Glomerular visceral epithelial cell (primary cell): ENCODE measurements at regions not wholly inside any gene's neighbourhood (a gene's known extent, or its start where the extent isn't known, plus 50 kb on each side); places are given as distances from the start of the nearest gene placed in this dataset.
A peak's percentile ranks its signal among the peaks of the same experiment; 100 is the strongest.
"Not testable (repeated sequence)": the region's sequence is repeated elsewhere in the genome, so short reads cannot be mapped to it uniquely, and the experiment has no call there.

Source experiments
- DNase-seq: peaks from one replicate; pipeline ENCODE4 v3.0.0-alpha.2; 2016; ENCODE audit errors: extremely low spot score

DNA sequence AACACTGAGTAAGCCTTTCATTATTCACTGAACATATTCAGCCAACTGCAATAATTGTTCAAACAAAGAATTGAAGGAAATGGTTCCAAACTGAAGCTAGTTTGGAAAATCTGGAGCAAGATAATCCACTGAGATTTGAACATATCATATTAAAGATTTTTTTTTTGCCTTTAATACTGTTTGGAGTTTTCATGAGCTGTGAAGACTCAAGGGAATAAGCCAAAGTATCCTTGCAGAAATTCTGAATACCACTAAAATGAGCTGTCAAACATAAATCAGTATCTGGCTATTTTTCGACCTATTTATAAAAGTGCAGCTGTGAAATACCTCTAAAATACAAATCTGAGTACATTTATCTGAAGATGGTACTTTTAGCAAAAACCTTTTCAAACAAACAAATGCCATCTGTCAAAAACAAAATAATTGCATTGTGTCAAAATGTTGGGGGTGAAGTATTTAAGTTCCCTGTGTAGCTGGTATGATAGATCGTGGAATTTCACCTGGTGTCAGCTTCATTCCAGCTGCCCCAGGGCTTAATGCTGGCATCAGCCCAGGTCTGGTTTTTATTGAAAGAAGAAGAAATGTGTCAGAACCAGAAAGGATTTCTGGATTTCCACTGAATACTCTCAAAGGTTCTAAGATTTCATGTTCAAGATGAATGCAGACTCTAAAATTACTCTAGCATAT, 149.0 kb upstream of the GRAMD2B start:
- DNase-seq: no peak

GRCh38 chr5:126274763-126275125, 148.5 kb upstream of the GRAMD2B start:
- DNase-seq: no peak

- DNase-seq: no peak
These were observed 145.4 kb upstream of the GRAMD2B start for GRCh38 chr5:126277762-126278161.

GRCh38 chr5:126280343-126280742, 142.9 kb upstream of the GRAMD2B start:
- no peak for DNase-seq

- DNase-seq: no peak
These were observed 142.4 kb upstream of the GRAMD2B start for GRCh38 chr5:126280846-126281245.

DNA sequence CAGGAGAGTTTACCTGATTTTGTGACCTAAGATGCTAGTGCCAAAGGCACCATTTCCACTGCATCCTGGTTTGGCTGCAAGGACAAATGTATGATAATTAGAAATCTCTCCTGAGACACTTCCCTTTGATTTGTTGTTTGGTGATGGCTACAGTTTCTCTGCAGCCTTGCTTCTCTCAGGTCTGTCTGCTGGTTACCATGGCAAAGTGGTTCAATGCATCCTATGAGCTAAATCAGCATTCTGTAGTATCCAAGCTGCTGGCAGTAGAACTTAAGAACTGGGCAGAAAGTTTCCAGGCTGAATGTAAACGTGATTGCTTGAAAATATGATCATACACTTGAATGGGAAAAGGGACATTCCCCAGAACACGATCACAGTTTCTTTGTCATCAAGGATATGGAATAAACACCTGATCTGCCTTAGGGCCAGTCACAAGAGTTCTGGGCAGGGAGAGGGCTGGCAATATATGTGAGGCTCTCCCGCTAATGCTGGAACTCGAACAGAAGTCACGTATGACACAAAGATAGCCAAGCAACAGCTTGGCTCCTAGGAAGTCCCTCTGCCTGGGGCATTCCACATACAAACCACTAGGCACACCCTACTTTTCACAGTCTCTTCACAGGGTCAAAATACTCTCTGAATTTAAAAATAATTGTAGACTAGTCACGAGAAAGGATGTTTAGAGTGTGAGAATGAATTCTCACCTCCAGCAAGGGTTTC, 138.1 kb upstream of the GRAMD2B start:
- no peak for DNase-seq

GRCh38 chr5:126296121-126296520, 127.1 kb upstream of the GRAMD2B start:
- DNase-seq: not testable (repeated sequence)

DNA sequence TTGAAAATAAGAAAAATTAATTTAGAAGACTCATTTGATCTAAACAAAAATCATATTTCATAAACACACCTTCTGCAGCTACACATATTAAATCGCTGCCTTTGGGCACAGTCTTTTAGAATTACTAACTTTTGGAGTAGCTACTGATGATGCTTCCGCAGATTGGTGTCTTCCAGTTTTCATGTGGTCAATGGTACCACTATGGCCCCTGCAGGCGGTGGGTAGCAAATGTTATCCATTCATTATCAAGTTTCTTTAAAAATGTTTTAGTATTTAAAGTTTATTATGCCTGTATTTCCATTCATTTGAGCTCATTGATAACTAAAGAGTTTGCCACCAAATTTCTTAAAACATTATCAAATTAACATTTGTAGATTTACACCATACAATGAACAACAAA, 122.9 kb upstream of the GRAMD2B start:
- no peak for DNase-seq

GRCh38 chr5:126301056-126301455, 122.2 kb upstream of the GRAMD2B start:
- DNase-seq: no peak

DNA sequence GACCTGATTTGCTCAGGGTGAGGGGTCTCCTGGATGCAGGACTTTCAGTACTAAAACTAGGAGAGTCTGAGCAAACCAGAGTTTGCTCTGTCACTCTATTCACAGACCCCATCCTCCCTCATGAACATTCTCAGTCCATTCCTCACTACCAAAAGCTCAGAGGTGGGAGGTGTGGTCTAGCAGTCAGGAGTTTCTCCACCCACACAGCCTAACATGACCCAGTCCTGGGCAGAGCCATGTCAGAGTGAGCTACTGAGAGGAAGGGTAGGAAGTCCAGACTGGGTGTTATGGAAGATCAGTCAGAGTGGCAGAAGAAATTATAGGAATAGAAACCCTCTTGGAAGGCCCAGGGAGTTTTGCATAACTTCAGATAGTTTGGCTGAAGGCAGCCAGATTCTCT, 113.3 kb upstream of the GRAMD2B start:
- DNase-seq: no peak

GRCh38 chr5:126311766-126312165, 111.4 kb upstream of the GRAMD2B start:
- DNase-seq: no peak

GRCh38 chr5:126315341-126315740, 107.9 kb upstream of the GRAMD2B start:
- no peak for DNase-seq

GRCh38 chr5:126332326-126332725, 90.9 kb upstream of the GRAMD2B start:
- DNase-seq: no peak

DNA sequence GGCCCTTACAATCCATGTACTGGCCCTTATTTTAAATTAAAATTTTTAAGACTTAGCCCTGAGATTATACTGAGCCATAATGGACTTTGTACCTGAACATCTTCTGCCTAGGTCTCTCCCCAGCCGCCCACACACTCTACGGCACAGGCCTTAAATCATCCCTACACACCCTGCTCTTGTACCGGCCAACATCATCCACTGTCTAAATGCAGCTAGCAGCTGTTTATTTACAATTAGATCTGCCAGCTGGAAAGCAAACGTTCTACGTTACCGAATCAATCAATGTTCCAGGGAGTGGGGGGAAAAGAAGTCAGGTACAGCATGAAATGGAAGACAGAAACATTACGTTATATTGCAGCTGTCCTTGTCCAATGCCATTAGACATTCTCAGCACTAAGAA, 88.4 kb upstream of the GRAMD2B start:
- no peak for DNase-seq

- no peak for DNase-seq
These were observed 87.3 kb upstream of the GRAMD2B start for GRCh38 chr5:126335886-126336285.

- no peak for DNase-seq
These were observed 84.6 kb upstream of the GRAMD2B start for GRCh38 chr5:126338635-126339034.

GRCh38 chr5:126339215-126339805, 83.9 kb upstream of the GRAMD2B start:
- peak; percentile 76 for DNase-seq

DNA sequence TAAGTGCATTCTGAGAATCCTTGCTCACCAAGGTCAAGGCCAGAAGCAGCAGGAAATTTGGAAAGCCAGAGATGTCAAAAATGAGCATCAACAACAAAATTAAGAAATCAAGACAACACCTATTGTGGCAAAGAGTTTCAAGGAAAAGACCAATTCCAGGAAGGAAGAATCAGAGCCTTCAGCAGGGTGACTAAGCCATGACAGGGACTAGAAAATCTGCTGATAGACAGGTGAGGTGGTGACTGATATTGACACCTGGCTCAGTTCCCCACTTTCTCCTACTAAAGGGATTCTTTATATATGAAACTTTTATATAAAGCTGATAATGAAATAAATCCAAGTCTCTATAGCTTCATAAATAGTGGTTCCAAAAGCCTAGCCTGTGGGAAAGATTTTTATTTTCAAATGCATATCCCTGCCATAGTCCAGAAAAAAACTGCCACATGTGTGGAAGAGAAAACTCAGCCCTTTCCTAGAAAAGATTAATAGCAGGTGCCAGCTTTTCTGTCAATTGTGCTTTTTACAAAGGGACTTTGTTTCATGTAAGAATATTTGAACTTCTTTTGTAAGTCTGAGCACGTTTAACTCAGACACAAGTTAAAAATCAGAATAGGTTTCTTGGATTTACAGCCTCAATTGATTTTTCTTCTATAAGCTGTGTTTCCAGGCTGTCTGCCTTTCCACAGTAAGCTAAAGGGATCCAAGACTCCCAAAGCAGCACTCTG, 81.1 kb upstream of the GRAMD2B start:
- no peak for DNase-seq

DNA sequence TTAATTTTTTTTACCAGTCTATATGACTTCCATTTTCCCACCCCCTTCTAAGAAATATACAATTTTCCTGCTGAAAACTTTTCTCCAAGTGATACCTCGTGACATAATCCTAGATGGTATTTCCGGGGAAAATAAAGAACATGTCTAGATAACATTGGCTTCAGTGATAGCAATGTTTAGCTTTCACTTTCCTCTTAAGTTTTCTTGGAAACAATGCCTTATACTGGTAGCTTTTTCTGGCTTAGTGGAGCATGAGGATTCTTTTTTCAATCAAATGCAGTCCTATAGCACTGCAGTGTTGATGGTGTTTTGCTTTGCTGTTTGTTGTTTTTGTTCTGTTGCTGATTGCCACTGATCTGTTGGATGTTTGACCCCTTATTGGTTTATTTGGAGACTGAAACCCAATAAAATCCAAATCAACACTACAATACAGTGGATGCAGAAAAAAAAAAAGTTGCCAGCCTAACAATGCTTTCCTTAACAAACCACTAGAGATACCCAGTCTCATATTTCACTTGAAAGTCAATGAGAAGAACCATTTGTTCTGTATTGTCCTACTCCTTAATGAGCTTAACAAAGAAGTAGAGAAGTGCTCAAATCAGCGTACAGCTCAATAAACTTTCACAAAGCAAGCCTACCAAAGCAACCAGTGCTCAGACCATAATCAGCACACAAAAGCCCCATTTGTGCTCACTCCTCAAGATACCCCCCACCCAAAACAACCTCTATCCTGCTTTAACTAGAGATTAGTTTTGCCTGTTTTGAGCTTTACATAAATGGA, 74.2 kb upstream of the GRAMD2B start:
- no peak for DNase-seq

- peak; percentile 52 for DNase-seq
These were observed 72.1 kb upstream of the GRAMD2B start for GRCh38 chr5:126351153-126351552.

DNA sequence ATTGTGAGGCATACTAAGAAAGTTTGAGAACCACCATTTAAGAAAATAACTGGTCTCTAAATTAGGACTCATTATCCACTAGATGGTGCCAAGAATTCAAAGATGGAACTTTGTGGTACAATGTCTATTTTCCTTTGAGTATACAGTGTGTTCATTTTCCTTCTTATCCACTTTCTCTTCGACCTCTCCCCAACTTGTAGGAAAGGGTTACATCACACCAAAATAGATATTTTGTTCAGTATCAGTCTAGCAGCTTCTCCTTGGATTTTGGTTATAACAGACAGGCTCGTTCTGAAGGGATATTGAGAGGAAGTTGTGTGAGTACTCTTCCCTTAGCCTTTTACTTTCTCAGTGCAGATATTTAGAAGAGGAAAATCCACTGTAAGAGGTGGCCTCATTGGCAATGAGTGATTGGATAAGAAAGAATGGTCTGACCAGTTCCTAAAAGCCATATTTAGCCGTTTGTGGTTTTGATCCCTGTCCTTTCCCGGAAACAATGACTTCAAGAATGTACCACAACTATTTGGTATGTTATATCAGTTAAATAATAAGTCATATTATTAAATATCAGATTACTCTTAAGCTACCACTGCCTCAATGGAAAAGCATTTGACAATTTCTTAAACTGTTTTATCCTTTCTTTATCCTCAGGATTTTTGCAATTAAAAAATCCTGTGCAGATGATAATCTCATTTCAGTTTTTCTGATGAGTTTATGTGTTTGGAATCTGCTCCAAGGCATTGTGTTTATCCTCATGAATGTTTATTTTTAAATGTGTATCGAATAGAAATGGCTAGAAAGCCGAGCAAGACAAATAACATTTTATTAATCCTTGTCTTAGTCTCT, 69.0 kb upstream of the GRAMD2B start:
- DNase-seq: peak; percentile 92
